GM19035 (cell line): ENCODE measurements at regions not wholly inside any gene's neighbourhood (a gene's known extent, or its start where the extent isn't known, plus 50 kb on each side); places are given as distances from the start of the nearest gene placed in this dataset.

ENCODE experiments used
- ATAC-seq: cut with Tn5 transposase; IDR thresholded peaks from one replicate; pipeline ENCODE4 v1.9.1; 2021; ENCODE audit not compliant: unreplicated experiment

DNA sequence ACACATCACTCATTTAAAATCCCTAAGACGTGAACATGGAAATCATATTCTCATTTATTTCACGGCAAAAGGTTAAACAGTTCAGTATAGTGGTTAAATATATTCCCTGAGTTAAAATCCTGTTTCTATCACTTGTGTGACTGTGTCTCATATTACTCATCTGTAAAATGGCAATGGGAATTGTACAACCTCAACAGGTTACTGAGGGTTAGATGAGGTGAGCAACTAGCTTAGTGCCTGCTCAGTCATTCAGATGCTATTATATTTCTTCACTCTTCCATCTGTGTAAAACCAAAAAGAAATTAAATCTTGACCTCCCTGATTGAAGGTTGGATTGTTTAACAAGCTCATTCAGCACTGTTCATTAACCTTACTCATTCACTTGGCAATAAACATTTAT is 212.4 kb upstream of the STK17B start:
- ATAC-seq: no peak

- peak; percentile 60 for ATAC-seq
Measured at GRCh38 chr2:196384729-196385128, 213.4 kb upstream of the STK17B start.

GRCh38 chr2:196389670-196390069 is 218.3 kb upstream of the STK17B start:
- no peak for ATAC-seq

DNA sequence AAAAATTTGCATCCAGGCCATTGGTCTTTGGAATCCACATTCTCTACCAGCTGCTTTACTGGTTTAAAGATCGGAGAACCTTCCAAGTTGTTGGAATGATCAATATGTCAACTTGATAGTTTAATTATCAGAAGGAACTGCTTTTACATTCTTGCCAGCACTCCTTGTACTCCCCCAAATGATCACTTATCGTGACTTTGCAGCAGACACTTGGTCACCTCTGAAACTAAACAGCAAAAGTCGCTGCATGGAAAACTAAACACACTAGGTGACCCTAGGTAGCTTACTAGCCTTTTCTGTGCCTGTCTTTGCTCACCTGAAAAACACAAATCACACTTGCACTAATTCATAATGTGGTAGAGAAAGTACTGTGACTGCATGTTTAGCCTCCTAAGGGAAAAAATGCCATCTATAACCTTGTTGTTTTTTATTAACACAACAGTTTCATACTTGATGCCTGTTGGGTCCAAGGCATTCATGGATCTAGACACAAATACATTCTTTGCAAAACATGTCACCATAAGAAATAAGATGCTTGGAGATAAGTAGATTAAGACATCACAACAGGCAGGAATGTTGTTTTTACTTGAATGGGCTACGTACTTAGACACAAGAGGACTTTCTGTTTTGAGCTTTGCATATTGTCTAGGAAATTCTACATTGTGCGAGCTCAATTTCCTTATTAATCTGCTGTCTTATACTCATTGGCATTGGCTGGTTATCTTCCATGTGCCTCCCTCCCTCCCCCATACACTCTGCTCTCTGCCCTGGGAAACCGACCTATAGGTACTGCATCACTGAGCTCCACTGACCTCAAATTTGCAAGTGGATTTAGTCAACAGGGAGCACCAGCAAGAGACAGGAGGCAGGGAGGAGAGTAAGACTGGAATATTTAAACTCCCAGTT is 219.1 kb upstream of the STK17B start:
- no peak for ATAC-seq

GRCh38 chr2:196391149-196391479 is 219.7 kb upstream of the STK17B start:
- ATAC-seq: no peak

GRCh38 chr2:196399096-196399495 is 227.7 kb upstream of the STK17B start:
- no peak for ATAC-seq

GRCh38 chr2:196399722-196400691 is 228.6 kb upstream of the STK17B start:
- no peak for ATAC-seq

- no peak for ATAC-seq
Measured at GRCh38 chr2:196403471-196403870, 232.1 kb upstream of the STK17B start.

DNA sequence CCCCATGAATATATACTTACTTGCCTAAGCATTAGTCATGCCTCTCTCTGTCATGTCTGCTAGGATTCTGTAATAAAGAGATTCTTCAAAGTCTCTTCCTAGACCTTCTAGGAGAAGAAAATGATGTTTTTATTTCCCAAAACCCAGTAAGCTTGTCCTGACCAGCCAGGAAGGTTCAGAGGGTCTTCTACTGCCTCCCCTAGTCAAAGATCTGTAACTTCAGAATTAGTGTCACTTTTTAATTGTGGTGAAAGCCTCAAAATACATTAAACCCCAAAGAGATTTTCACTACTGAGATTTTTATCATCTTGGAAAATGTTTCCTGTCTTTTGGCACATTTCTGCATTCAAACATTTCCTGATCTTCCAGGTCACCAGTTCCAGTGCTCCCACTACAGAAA is 232.9 kb upstream of the STK17B start:
- ATAC-seq: no peak

- peak; percentile 37 for ATAC-seq
Measured at GRCh38 chr2:196407675-196408264, 231.7 kb upstream of the CCDC150 start.

DNA sequence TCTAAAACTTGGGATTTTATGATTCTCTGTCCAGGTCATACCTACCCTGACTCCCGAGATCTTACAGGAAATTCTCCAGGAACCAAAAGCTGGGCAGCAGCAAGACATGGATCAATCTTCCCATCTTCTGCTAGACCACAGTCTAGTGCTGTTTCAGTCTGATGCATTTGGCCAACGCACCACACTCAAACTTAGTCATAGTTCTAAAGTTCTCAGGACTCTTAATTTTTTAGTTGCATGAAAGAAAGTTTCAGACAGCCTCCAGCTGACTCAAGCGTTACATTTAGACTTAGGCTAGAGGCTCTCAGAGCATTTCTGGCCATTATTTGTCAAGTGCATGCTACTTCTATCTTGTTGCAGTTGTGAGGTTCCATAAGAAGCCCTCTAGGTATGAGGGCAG is 230.1 kb upstream of the CCDC150 start:
- peak; percentile 33 for ATAC-seq

- ATAC-seq: no peak
Measured at GRCh38 chr2:196410008-196410407, 229.5 kb upstream of the CCDC150 start.

DNA sequence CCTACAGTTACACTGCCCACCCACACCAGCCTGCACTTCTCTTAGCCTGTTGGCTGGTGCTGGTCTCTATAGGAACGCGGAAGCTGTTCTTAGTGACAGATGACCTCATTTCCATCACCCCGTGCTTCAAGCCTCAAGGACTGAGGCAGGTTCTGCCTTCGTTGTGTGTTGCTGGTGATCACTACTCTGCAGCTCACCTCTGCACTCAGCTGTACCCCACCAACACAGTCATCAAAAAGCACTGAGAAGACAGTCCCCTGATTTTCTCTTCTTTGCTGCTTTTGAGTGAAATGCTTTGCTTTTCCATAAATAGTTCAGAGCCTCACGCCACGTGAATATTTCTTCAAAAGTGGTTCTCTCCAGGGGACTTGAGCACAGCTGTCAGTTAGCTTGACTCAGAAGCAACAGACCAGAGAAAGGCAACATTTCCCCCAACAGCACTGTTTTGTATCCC is 225.7 kb upstream of the CCDC150 start:
- peak; percentile 82 for ATAC-seq

- ATAC-seq: peak; percentile 50
Measured at GRCh38 chr2:196415384-196415783, 224.1 kb upstream of the CCDC150 start.

DNA sequence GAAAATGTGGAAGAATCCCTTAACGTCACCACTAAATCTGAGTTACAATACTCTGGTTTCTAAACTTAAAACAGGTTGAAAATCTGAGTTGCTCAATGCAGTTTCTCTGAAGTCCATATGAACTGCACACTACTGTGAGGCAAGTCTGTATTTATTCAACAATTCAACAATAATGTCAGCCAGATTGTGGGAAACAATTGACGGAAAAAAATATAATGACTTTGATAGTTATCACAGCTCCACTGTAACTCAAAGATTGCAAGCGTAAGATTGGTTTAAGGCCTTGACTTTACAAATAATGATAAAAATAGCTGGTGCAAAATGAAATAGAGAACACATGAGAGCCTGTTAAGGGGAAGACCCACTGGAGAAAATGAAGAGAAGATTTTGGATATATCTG is 219.4 kb upstream of the CCDC150 start:
- no peak for ATAC-seq

DNA sequence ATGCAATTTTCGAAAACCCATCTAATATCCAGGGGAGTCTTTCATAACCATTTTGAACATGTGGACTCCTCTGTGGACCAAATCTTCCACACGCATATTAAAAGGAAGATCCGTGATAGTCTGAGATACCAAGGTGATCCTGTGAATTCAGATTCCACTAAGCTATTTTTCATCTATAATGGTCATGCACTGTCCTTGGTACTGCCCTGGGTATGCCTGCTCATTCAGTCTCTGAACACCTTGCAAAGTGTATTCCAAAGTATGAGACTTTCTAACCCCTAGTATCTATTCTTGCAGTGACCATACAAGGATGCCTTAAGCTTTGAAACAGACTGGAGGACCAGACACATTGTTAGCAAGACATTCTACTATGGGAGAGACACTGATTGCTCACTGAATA is 217.6 kb upstream of the CCDC150 start:
- no peak for ATAC-seq

DNA sequence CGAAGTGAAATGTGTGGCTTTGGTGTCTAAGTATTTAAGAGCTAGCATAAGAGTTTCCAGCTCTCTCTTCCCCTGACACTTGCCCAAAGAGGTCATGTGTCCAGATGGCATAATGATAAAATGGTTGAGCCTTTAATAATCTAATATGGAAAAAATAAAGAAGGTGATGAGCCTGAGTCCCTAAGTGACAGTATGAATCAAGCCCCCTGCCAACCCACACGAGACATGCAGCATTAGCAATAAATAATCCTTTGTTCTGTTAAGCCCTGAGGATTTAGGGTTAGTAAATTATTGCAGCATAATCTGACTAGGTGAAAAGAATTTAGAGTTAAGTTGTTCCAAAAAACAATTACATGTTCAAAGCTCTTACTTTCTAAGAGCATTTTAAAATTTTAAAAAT is 217.2 kb upstream of the CCDC150 start:
- no peak for ATAC-seq

GRCh38 chr2:196426122-196426521 is 213.4 kb upstream of the CCDC150 start:
- ATAC-seq: no peak

GRCh38 chr2:196427986-196428634 is 211.4 kb upstream of the CCDC150 start:
- no peak for ATAC-seq

DNA sequence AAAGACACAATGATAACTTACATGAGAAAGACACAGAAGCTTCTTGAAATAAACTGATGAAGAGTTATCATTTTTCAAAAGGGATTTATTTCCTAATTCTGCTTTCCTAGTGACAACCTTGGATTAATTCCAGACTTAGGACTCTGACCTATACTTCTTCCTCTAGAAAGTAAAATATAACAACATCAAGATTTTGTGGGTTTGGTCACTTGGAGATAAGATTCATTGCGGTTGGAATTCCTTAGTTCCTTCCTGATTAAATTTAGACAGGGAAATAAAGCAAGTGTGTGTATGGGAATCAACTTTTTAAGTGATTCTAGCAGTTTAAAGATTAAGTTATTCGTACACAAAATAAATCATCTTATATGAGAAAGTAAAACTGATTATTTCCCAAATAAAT is 208.4 kb upstream of the CCDC150 start:
- no peak for ATAC-seq

- ATAC-seq: no peak
Measured at GRCh38 chr2:196431957-196432356, 207.6 kb upstream of the CCDC150 start.
